Gastrocnemius medialis (tissue), 4 donors: ENCODE measurements at regions not wholly inside any gene's neighbourhood (a gene's known extent, or its start where the extent isn't known, plus 50 kb on each side); places are given as distances from the start of the nearest gene placed in this dataset.

Experiments used
- ATAC-seq, 2 donors: fragments of 150-250 bp; one replicate each; pipeline ENCODE4 v1.9.1; 2016
- DNase-seq, 2 donors: peaks; one replicate each; pipeline ENCODE4 v3.0.0-alpha.2; 2019
- H3K27ac ChIP-seq, 4 donors: fragments of 200-600 bp; sonication (generic); 1 replicate in 1 of 4; 2 replicates in 3 of 4; pipeline ENCODE4 v1.5.1; 2016 to 2018; ENCODE audit warnings: mild to moderate bottlenecking in 2 of 4, moderate library complexity in 1 of 4
- H3K27me3 ChIP-seq, 3 donors: fragments of 200-600 bp; sonication (generic) in 2 of 3; 1 replicate in 1 of 3; 2 replicates in 2 of 3; pipeline versions ENCODE4 v1.5.1 to v1.6.0; 2016 to 2019; ENCODE audit warnings: mild to moderate bottlenecking in 1 of 3, moderate library complexity in 1 of 3
- H3K36me3 ChIP-seq, 2 donors: fragments of 200-600 bp; sonication (generic) in 1 of 2; one replicate each; pipeline ENCODE4 v1.5.1; 2017 to 2018
- H3K4me1 ChIP-seq, 2 donors: fragments of 200-600 bp; sonication (generic) in 1 of 2; one replicate each; pipeline ENCODE4 v1.5.1; 2016 to 2017; ENCODE audit warnings: mild to moderate bottlenecking in 2 of 2
- H3K4me3 ChIP-seq, 4 donors: fragments of 200-600 bp; sonication (generic) in 3 of 4; 1 replicate in 1 of 4; 2 replicates in 3 of 4; pipeline ENCODE4 v1.5.1; 2016 to 2019; ENCODE audit warnings: mild to moderate bottlenecking in 2 of 4
- H3K9me3 ChIP-seq, 3 donors: fragments of 200-600 bp; sonication (generic) in 2 of 3; 1 replicate in 1 of 3; 2 replicates in 2 of 3; pipeline ENCODE4 v1.5.1; 2016 to 2019
- POLR2A ChIP-seq, 2 donors: fragments of 450-650 bp; IDR thresholded peaks; one replicate each; pipeline ENCODE4 v1.6.1; 2017; ENCODE audit warnings: antibody characterized with exemption in 2 of 2, mild to moderate bottlenecking in 2 of 2, moderate library complexity in 2 of 2
- in situ Hi-C, 4 donors: fragments of 200-750 bp; cut with MboI; loops; one replicate each; pipeline versions ENCODE4 v1.15.0 to v1.8.0; 2017; ENCODE audit warnings: low sequenced_read_pairs in 4 of 4
- intact Hi-C: fragments of 100-400 bp; cut with DNase I; formaldehyde crosslinking; loops from one replicate; pipeline ENCODE4 v1.15.1; 2023; ENCODE audit warnings: low total_unique reads
- TF ChIP-seq, protein P1 (sequence below), 5 experiments: fragments of 450-650 bp in 3 of 5; fragments of 200-600 bp in 2 of 5; sonication (generic) in 2 of 5; IDR thresholded peaks in 4 of 5; conservative IDR thresholded peaks in 1 of 5; 1 replicate in 4 of 5; 2 replicates in 1 of 5; pipeline ENCODE4 v1.5.1; 2016 to 2019; ENCODE audit warnings: antibody characterized with exemption in 5 of 5, mild to moderate bottlenecking in 3 of 5, moderate library complexity in 3 of 5

DNA sequence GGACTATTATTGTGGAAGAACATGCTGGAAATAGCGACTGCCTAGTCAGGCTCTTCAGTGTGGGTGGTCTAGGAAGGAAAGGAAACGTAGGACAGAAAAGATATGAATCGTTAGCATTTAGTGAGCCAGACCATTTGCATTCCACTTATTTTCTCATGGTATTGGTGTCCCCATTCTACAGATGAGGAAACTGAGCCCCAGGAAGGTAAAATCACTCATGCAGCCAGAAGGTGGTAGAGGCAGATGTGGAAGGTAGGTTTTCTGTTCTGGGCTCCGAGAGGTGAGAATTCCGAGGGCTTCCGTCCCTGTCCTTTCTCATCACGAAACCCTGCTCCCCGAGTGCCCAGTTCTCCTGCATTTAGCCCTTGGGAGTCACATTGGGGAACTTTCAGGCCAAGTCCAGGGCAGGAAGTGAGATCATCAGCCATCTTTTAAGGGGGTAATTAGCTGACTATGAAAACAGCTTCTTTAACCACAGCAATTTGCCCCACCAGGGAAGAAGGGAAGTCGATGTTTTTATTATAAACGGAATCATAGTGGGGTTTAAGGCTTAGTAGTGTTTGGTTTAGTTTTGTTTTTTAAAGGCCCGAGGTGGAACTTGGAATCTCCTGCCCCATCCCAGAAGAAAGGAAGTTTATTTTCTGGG lies 110.7 kb upstream of the IRX3 start:
- Histone ChIP-seq H3K27me3 (no peaks in the 10 kb centered on the region), H3K4me3 (no peak overlapping the region), H3K4me1 (no peaks in the 10 kb centered on the region), H3K36me3 (no peaks in the 10 kb centered on the region), H3K27ac (no peak overlapping the region), H3K9me3 (no peaks in the 10 kb centered on the region)
- DNase-seq, result no peak
- TF ChIP-seq, protein P1, sequence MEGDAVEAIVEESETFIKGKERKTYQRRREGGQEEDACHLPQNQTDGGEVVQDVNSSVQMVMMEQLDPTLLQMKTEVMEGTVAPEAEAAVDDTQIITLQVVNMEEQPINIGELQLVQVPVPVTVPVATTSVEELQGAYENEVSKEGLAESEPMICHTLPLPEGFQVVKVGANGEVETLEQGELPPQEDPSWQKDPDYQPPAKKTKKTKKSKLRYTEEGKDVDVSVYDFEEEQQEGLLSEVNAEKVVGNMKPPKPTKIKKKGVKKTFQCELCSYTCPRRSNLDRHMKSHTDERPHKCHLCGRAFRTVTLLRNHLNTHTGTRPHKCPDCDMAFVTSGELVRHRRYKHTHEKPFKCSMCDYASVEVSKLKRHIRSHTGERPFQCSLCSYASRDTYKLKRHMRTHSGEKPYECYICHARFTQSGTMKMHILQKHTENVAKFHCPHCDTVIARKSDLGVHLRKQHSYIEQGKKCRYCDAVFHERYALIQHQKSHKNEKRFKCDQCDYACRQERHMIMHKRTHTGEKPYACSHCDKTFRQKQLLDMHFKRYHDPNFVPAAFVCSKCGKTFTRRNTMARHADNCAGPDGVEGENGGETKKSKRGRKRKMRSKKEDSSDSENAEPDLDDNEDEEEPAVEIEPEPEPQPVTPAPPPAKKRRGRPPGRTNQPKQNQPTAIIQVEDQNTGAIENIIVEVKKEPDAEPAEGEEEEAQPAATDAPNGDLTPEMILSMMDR (IDR thresholded peaks at IDR 0.05 in 4 of 5, conservative IDR thresholded peaks at IDR 0.05 in 1 of 5), result no peak
- TF ChIP-seq POLR2A (IDR thresholded peaks at IDR 0.05), result no peak
- in situ Hi-C loops, result no loop called here
- intact Hi-C loops, result no loop called here
- ATAC-seq, result no peak

DNA sequence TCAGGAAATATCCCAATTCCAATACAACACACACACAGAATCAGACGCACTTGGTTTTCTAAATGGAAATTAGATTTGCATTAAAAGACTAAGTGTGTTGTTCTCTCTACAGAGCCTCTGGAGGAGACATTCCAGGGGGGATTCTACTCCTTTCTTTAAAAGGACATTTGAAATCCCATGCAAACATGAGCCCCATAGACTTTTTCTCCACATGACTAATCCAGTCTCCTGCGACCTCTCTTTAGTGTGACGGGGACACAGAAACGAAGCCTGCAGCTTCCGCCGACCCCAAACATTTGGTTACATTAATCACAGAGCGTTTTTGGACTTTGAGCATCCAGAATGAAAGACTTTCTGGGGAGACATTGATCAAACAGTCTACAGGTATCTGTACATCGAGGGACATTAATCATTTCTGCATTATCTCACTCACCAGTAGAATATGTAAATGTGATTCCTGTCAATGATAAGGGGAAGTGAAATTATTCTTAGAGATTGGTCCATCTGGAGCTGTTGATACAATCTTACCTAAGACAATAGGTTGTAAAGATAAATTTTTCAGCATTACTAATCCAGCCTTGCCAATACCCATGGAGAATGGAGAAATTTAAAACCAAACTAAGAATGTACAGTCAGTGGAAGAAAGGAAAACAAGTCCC lies 103.4 kb upstream of the IRX3 start:
- H3K9me3 ChIP-seq, result no peaks in the 10 kb centered on the region
- no peak overlapping the region for H3K27ac ChIP-seq
- TF ChIP-seq POLR2A (IDR thresholded peaks at IDR 0.05), result no peak
- H3K27me3 ChIP-seq, result no peaks in the 10 kb centered on the region
- H3K4me1 ChIP-seq, result no peaks in the 10 kb centered on the region
- H3K4me3 ChIP-seq, result no peak overlapping the region
- ATAC-seq, result no peak
- intact Hi-C loops, result no loop called here
- H3K36me3 ChIP-seq, result no peaks in the 10 kb centered on the region
- DNase-seq, result no peak
- in situ Hi-C loops, result no loop called here

DNA sequence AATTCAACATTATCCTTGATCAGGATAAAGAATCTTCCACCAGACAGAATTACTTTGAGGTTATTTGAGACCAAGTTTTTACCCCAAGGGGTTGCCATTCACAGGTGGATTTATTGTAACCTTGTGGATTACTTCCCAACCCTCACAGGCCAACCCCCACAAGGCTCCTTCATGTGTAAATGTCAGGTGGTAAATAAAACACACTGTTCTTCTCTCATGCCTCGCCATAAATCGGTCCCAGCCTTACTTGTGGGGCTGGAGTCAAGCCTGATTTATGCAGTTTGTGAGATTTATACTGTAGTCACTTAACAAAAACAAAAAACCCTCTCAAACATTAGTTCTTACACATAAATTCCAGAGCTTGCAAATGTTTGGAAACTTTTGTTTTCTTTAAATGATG lies 98.6 kb upstream of the IRX3 start:
- H3K4me3 ChIP-seq, result no peak overlapping the region
- intact Hi-C loops (no loop called here), in situ Hi-C loops (no loop called here)
- DNase-seq, result no peak
- no peaks in the 10 kb centered on the region for H3K4me1 ChIP-seq
- no peak for ATAC-seq
- H3K36me3 ChIP-seq, result no peaks in the 10 kb centered on the region
- no peak for TF ChIP-seq POLR2A (IDR thresholded peaks at IDR 0.05)
- TF ChIP-seq, protein P1 (IDR thresholded peaks at IDR 0.05 in 4 of 5, conservative IDR thresholded peaks at IDR 0.05 in 1 of 5), result no peak
- H3K9me3 ChIP-seq, result peaks cover 0 to 3% (median 0%) of the 10 kb centered on the region in 3 donors
- H3K27ac ChIP-seq, result no peak overlapping the region
- no peaks in the 10 kb centered on the region for H3K27me3 ChIP-seq

DNA sequence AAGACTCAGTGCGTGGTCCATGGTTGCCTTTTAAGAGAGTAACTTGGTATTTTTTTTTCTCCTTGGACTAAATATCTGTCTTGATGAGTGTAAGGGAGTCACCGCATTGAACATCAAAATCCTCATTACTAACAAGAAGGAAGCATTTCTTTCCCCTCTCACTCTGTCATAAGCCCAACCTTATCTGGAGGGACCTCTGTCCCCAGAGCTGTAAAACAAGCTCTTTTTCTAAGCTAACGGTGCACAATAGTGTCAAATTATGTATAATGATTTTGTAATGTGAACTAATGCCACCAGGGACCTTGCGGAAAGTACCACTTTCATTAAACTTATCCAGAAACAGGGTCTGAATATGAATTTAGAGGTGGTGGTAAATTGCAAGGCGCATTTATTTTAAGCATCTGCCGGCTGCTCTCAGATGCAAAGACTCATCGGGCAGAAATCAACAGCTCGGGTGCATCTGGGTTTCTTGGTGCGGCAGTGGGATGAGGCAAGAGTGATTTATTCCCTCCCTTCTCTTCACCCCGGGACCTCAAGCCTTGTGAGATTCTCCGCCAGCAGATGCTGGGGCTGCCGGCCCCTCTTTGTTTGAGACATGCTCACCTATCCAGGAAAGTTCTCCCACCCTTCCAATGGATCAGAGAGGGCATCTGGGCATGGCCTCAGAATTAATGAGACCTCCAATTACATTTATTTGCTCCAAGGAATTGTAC lies 95.2 kb upstream of the IRX3 start:
- TF ChIP-seq, protein P1 (IDR thresholded peaks at IDR 0.05 in 4 of 5, conservative IDR thresholded peaks at IDR 0.05 in 1 of 5), result no peak
- no peak for TF ChIP-seq POLR2A (IDR thresholded peaks at IDR 0.05)
- intact Hi-C loops, result no loop called here
- Histone ChIP-seq H3K36me3 (no peaks in the 10 kb centered on the region), H3K9me3 (peaks cover 0 to 8% (median 0%) of the 10 kb centered on the region in 3 donors), H3K4me1 (no peaks in the 10 kb centered on the region), H3K4me3 (no peak overlapping the region), H3K27ac (no peak overlapping the region), H3K27me3 (no peaks in the 10 kb centered on the region)
- in situ Hi-C loops, result no loop called here
- ATAC-seq (no peak), DNase-seq (no peak)

DNA sequence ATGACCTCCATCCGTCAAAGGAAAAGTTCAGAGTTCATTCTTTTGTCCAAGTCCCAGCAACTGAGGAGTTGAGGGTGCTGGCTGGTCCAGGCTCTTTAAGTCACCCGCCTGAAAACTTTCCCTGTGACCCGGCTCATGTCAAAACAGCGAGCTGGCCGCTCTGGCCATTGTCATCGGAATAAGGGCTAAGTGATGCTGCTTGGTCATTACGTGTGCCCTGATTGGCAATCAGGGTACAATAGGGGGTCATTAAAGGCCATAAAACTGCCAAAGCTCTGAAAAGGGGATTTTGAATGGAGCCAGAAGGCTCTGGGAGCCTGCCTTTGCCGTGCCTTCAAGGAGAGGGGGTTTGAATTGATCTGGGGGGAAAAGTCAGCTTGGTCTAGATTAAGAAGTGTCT lies 88.5 kb upstream of the IRX3 start:
- in situ Hi-C loops, result no loop called here
- DNase-seq (no peak), ATAC-seq (no peak)
- H3K9me3 ChIP-seq, result peaks cover 0 to 5% (median 0%) of the 10 kb centered on the region in 3 donors
- no peaks in the 10 kb centered on the region for H3K4me1 ChIP-seq
- intact Hi-C loops, result no loop called here
- TF ChIP-seq POLR2A (IDR thresholded peaks at IDR 0.05), result no peak
- TF ChIP-seq, protein P1 (IDR thresholded peaks at IDR 0.05 in 4 of 5, conservative IDR thresholded peaks at IDR 0.05 in 1 of 5), result no peak
- H3K27ac ChIP-seq, result no peak overlapping the region
- no peak overlapping the region for H3K4me3 ChIP-seq
- H3K36me3 ChIP-seq, result no peaks in the 10 kb centered on the region
- H3K27me3 ChIP-seq, result peaks cover 0 to 20% (median 8%) of the 10 kb centered on the region in 3 donors
